ENCODE measurements at regions not wholly inside any gene's neighbourhood (a gene's known extent, or its start where the extent isn't known, plus 50 kb on each side); places are given as distances from the start of the nearest gene placed in this dataset.

GRCh38 chr1:170254371-170254770 is 108.6 kb downstream of the NTMT2 start:
- no peak overlapping the region for H3K4me3 ChIP-seq
- H3K9me3 ChIP-seq: peaks cover 0 to 6% (median 0%) of the 10 kb centered on the region in 4 donors
- TF ChIP-seq POLR2A (IDR thresholded peaks at IDR 0.05) (no peak), POLR2AphosphoS5 (IDR thresholded peaks at IDR 0.05) (no peak), CTCF (IDR thresholded peaks at IDR 0.05) (no peak), EP300 (IDR thresholded peaks at IDR 0.05) (no peak)
- no peaks in the 10 kb centered on the region for H3K4me1 ChIP-seq
- ATAC-seq (ENCODE audit: low FRiP score in 2 of 2) (no peak), DNase-seq (no peak)
- 92 to 95% methylated on average over 3 of the region's 3 CpGs for WGBS, 2 donors
- no peaks in the 10 kb centered on the region for H3K27me3 ChIP-seq
- no peaks in the 10 kb centered on the region for H3K36me3 ChIP-seq
- no peak overlapping the region for H3K27ac ChIP-seq

GRCh38 chr1:170261669-170262068 is 115.9 kb downstream of the NTMT2 start:
- TF ChIP-seq POLR2AphosphoS5 (IDR thresholded peaks at IDR 0.05): no peak
- no peak for TF ChIP-seq CTCF (IDR thresholded peaks at IDR 0.05)
- TF ChIP-seq POLR2A (IDR thresholded peaks at IDR 0.05): no peak
- no peak for TF ChIP-seq EP300 (IDR thresholded peaks at IDR 0.05)
- Histone ChIP-seq H3K36me3 (no peaks in the 10 kb centered on the region), H3K27ac (no peak overlapping the region), H3K27me3 (no peaks in the 10 kb centered on the region), H3K4me1 (no peaks in the 10 kb centered on the region), H3K9me3 (no peaks in the 10 kb centered on the region), H3K4me3 (no peak overlapping the region)
- no peak for DNase-seq
- 58 to 74% methylated on average over 5 of the region's 5 CpGs for WGBS, 2 donors
- ATAC-seq (ENCODE audit: low FRiP score in 2 of 2): no peak

GRCh38 chr1:170262276-170262939 is 116.6 kb downstream of the NTMT2 start:
- DNase-seq (no peak), ATAC-seq (ENCODE audit: low FRiP score in 2 of 2) (no peak)
- Histone ChIP-seq H3K4me1 (no peaks in the 10 kb centered on the region), H3K27me3 (no peaks in the 10 kb centered on the region), H3K36me3 (no peaks in the 10 kb centered on the region), H3K9me3 (no peaks in the 10 kb centered on the region), H3K27ac (no peak overlapping the region), H3K4me3 (no peak overlapping the region)
- TF ChIP-seq CTCF (IDR thresholded peaks at IDR 0.05): no peak
- no peak for TF ChIP-seq POLR2AphosphoS5 (IDR thresholded peaks at IDR 0.05)
- no peak for TF ChIP-seq POLR2A (IDR thresholded peaks at IDR 0.05)
- no peak for TF ChIP-seq EP300 (IDR thresholded peaks at IDR 0.05)
- WGBS, 2 donors: 82 to 87% methylated on average over 2 of the region's 2 CpGs

- Histone ChIP-seq H3K4me1 (no peaks in the 10 kb centered on the region), H3K9me3 (no peaks in the 10 kb centered on the region), H3K27me3 (no peaks in the 10 kb centered on the region), H3K36me3 (no peaks in the 10 kb centered on the region), H3K4me3 (no peak overlapping the region), H3K27ac (no peak overlapping the region)
- DNase-seq (no peak), ATAC-seq (ENCODE audit: low FRiP score in 2 of 2) (no peak)
- TF ChIP-seq CTCF (IDR thresholded peaks at IDR 0.05) (no peak), POLR2AphosphoS5 (IDR thresholded peaks at IDR 0.05) (no peak), POLR2A (IDR thresholded peaks at IDR 0.05) (no peak), EP300 (IDR thresholded peaks at IDR 0.05) (no peak)
- 56 to 89% methylated on average over 1 of the region's 1 CpG for WGBS, 2 donors
Measured at GRCh38 chr1:170265234-170265633, 119.5 kb downstream of the NTMT2 start.

GRCh38 chr1:170267317-170267716 is 121.6 kb downstream of the NTMT2 start:
- Histone ChIP-seq H3K27ac (no peak overlapping the region), H3K9me3 (no peaks in the 10 kb centered on the region), H3K36me3 (no peaks in the 10 kb centered on the region), H3K4me1 (no peaks in the 10 kb centered on the region), H3K27me3 (no peaks in the 10 kb centered on the region), H3K4me3 (no peak overlapping the region)
- ATAC-seq (ENCODE audit: low FRiP score in 2 of 2) (no peak), DNase-seq (no peak)
- TF ChIP-seq POLR2A (IDR thresholded peaks at IDR 0.05): no peak
- no peak for TF ChIP-seq POLR2AphosphoS5 (IDR thresholded peaks at IDR 0.05)
- no peak for TF ChIP-seq EP300 (IDR thresholded peaks at IDR 0.05)
- no peak for TF ChIP-seq CTCF (IDR thresholded peaks at IDR 0.05)
